ENCODE measurements at regions not wholly inside any gene's neighbourhood (a gene's known extent, or its start where the extent isn't known, plus 50 kb on each side); places are given as distances from the start of the nearest gene placed in this dataset.

DNA sequence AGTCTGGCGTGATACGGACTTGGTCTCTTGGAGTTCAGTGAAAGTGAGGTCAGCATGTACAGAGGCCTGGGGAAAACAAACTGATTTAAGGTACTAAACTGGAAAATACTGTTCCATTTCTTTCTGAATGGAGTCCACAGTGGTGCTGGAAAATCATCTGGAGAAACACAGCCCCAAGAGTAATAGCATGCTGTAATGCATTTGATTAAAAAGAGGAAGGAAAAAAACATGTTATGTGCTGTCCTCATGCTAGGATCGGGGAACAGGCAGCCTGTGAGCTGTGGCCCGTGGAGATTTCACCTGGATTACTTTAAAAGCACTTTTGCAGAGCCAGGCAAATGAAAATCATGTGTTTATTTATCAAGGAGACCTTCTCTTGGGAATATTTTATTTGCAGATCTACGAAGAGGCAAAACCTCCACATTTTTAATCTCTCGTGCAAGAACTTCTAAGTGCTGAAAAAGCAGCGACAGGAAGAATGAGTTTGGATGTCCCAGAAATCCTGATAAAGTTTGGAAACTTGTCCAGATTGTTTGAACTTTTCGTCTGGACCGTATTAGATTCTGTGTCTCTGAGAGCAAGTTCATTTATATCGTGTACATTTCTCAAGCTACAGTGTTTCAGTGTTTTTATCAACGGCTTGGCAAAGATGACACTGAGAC is 228.8 kb downstream of the GAS1 start:
- TF ChIP-seq CTCF (IDR thresholded peaks at IDR 0.05) (no peak), POLR2A (IDR thresholded peaks at IDR 0.05) (no peak)
- DNase-seq (ENCODE audit: low spot score in 2 of 2), result no peak
- H3K4me3 ChIP-seq (ENCODE audit: low read depth, poor library complexity, severe bottlenecking), result no peak overlapping the region
- intact Hi-C loops (cut with DNase I; ENCODE audit: low total_unique reads), result no loop called here
- 48% methylated on average over 11 of the region's 11 CpGs for WGBS, 2 donors

DNA sequence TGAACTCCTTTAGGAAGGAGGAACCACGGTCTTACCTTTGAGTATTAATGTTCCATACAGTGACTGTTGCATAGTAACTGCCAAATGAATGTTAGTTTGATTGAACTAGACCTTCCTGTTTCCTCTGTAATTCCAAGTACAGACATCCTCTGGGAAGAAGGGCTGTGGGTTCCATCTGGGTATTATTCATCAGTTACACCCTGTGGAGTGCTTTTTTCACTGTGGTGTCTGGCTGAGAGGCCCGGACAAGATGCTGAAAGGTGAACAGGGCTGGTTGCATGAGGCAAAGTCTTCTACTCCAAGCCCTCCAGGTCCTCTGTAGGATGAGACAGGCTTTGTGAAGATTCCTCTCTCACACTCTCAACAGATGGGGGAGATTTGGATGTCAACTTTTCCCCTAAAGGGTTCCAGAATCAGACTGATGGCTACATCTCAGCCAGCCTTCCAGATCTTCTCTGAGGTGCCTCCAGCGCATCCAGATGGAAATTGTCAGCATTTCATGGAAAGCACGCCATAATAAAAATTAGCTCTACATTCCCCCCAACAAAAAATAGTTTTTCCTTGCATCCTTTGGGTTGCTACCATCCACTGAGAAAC is 230.9 kb downstream of the GAS1 start:
- intact Hi-C loops (cut with DNase I; ENCODE audit: low total_unique reads), result no loop called here
- 69 to 70% methylated on average over 4 of the region's 4 CpGs for WGBS, 2 donors
- TF ChIP-seq CTCF (IDR thresholded peaks at IDR 0.05), result no peak
- TF ChIP-seq POLR2A (IDR thresholded peaks at IDR 0.05), result no peak

GRCh38 chr9:86714999-86715398 is 232.3 kb downstream of the GAS1 start:
- TF ChIP-seq POLR2A (IDR thresholded peaks at IDR 0.05) (no peak), CTCF (IDR thresholded peaks at IDR 0.05) (no peak)
- intact Hi-C loops (cut with DNase I; ENCODE audit: low total_unique reads), result no loop called here
- WGBS, 2 donors, result 59 to 60% methylated on average over 4 of the region's 4 CpGs
- no peak overlapping the region for H3K4me3 ChIP-seq (ENCODE audit: low read depth, poor library complexity, severe bottlenecking)
- no peak for DNase-seq (ENCODE audit: low spot score in 2 of 2)

More for the DNA sequence above, 230.9 kb downstream of the GAS1 start:
- no peak overlapping the region for H3K4me3 ChIP-seq (ENCODE audit: low read depth, poor library complexity, severe bottlenecking)
- no peak for DNase-seq (ENCODE audit: low spot score in 2 of 2)

GRCh38 chr9:86713970-86714369 is 233.3 kb downstream of the GAS1 start:
- no peak for DNase-seq (ENCODE audit: low spot score in 2 of 2)
- intact Hi-C loops (cut with DNase I; ENCODE audit: low total_unique reads), result no loop called here
- 52 to 58% methylated on average over 1 of the region's 1 CpG for WGBS, 2 donors
- H3K4me3 ChIP-seq (ENCODE audit: low read depth, poor library complexity, severe bottlenecking), result no peak overlapping the region
- no peak for TF ChIP-seq CTCF (IDR thresholded peaks at IDR 0.05)
- no peak for TF ChIP-seq POLR2A (IDR thresholded peaks at IDR 0.05)

- DNase-seq (ENCODE audit: low spot score in 2 of 2), result no peak
- TF ChIP-seq CTCF (IDR thresholded peaks at IDR 0.05), result no peak
- no peak for TF ChIP-seq POLR2A (IDR thresholded peaks at IDR 0.05)
- no peak overlapping the region for H3K4me3 ChIP-seq (ENCODE audit: low read depth, poor library complexity, severe bottlenecking)
- intact Hi-C loops (cut with DNase I; ENCODE audit: low total_unique reads), result no loop called here
- WGBS, 2 donors, result 88 to 89% methylated on average over 2 of the region's 2 CpGs
Measured at GRCh38 chr9:86713470-86713869, 233.8 kb downstream of the GAS1 start.
